Fibroblast of mammary gland (primary cell): ENCODE measurements at regions not wholly inside any gene's neighbourhood (a gene's known extent, or its start where the extent isn't known, plus 50 kb on each side); places are given as distances from the start of the nearest gene placed in this dataset.

Source experiments
- DNase-seq: peaks from one replicate; pipeline ENCODE4 v3.0.0-alpha.2; 2010; ENCODE audit warnings: low read depth
- H3K4me3 ChIP-seq: 2 replicates; pipeline ENCODE4 v1.5.1; 2011; ENCODE audit warnings: low read depth, mild to moderate bottlenecking, low read length, moderate library complexity; ENCODE audit not compliant: control insufficient read depth
- TF ChIP-seq, protein P1 (sequence below): conservative IDR thresholded peaks from 2 replicates; pipeline ENCODE4 v1.5.1; 2011; ENCODE audit warnings: low read depth, low read length, inconsistent platforms; ENCODE audit not compliant: control insufficient read depth, insufficient read depth

- DNase-seq: no peak
- TF ChIP-seq, protein P1, sequence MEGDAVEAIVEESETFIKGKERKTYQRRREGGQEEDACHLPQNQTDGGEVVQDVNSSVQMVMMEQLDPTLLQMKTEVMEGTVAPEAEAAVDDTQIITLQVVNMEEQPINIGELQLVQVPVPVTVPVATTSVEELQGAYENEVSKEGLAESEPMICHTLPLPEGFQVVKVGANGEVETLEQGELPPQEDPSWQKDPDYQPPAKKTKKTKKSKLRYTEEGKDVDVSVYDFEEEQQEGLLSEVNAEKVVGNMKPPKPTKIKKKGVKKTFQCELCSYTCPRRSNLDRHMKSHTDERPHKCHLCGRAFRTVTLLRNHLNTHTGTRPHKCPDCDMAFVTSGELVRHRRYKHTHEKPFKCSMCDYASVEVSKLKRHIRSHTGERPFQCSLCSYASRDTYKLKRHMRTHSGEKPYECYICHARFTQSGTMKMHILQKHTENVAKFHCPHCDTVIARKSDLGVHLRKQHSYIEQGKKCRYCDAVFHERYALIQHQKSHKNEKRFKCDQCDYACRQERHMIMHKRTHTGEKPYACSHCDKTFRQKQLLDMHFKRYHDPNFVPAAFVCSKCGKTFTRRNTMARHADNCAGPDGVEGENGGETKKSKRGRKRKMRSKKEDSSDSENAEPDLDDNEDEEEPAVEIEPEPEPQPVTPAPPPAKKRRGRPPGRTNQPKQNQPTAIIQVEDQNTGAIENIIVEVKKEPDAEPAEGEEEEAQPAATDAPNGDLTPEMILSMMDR: no peak
Observed at GRCh38 chr12:40164034-40164433, 58.2 kb upstream of the SLC2A13 start.

GRCh38 chr12:40162033-40162432 is 56.2 kb upstream of the SLC2A13 start:
- no peak for DNase-seq
- TF ChIP-seq, protein P1: no peak
- no peak overlapping the region for H3K4me3 ChIP-seq

More at GRCh38 chr12:40164034-40164433, 58.2 kb upstream of the SLC2A13 start:
- no peak overlapping the region for H3K4me3 ChIP-seq

GRCh38 chr12:40158592-40159111 is 52.8 kb upstream of the SLC2A13 start:
- TF ChIP-seq, protein P1: no peak

GRCh38 chr12:40157336-40157735 is 51.5 kb upstream of the SLC2A13 start:
- TF ChIP-seq, protein P1: no peak
- no peak overlapping the region for H3K4me3 ChIP-seq
- peak; percentile 42 for DNase-seq

More at GRCh38 chr12:40158592-40159111, 52.8 kb upstream of the SLC2A13 start:
- DNase-seq: peak; percentile 71
- H3K4me3 ChIP-seq: no peak overlapping the region

GRCh38 chr12:40156021-40156764 is 50.3 kb upstream of the SLC2A13 start:
- no peak for DNase-seq
- TF ChIP-seq, protein P1: no peak
- H3K4me3 ChIP-seq: no peak overlapping the region
